PC-3 (cell line): ENCODE measurements at regions not wholly inside any gene's neighbourhood (a gene's known extent, or its start where the extent isn't known, plus 50 kb on each side); places are given as distances from the start of the nearest gene placed in this dataset.
A peak's percentile ranks its signal among the peaks of the same experiment; 100 is the strongest.

ENCODE experiments used
- ATAC-seq: fragments of 200-7000 bp; cut with Tn5 transposase; 2 replicates; pipeline ENCODE4 v1.9.1; 2020; ENCODE audit warnings: mild to moderate bottlenecking, moderate library complexity
- BruUV-seq: library from RNA; stranded (reverse); fragments of 400-500 nt; replicated peaks from 2 replicates; lab custom pipeline; 2021; lab: Mats Ljungman, UMichigan
- CTCF ChIA-PET: fragments of 300-600 bp; sonication (Branson Sonifier 250); formaldehyde crosslinking; loops from one replicate; lab custom pipeline; 2022; ENCODE audit warnings: antibody characterized with exemption; lab: Charles Lee
- POLR2A ChIA-PET: fragments of 300-600 bp; sonication (Branson Sonifier 250); formaldehyde crosslinking; loops from one replicate; lab custom pipeline; 2022; ENCODE audit warnings: antibody characterized with exemption; ENCODE audit not compliant: unreplicated experiment; lab: Charles Lee
- DNase-seq: peaks from one replicate; pipeline ENCODE4 v3.0.0-alpha.2; 2015
- H2AFZ ChIP-seq: fragments of 300-600 bp; sonication (generic); 2 replicates; pipeline ENCODE4 v1.6.0; 2016; ENCODE audit warnings: antibody characterized with exemption, low read length
- H3F3A ChIP-seq: fragments of 300-600 bp; sonication (generic); one replicate; pipeline ENCODE4 v1.6.0; 2017; ENCODE audit warnings: antibody characterized with exemption, low read length, control low read depth, mild to moderate bottlenecking; ENCODE audit not compliant: unreplicated experiment
- H3K27ac ChIP-seq: fragments of 300-600 bp; sonication (generic); 2 replicates; pipeline ENCODE4 v1.5.1; 2016; ENCODE audit warnings: mild to moderate bottlenecking, low read length
- H3K27me3 ChIP-seq: fragments of 300-600 bp; sonication (generic); 2 replicates; pipeline ENCODE4 v1.6.1; 2016; ENCODE audit warnings: low read length, mixed read lengths
- H3K36me3 ChIP-seq: fragments of 300-600 bp; sonication (generic); 2 replicates; pipeline ENCODE4 v1.6.1; 2016; ENCODE audit warnings: low read depth, mixed run types, low read length, mixed read lengths
- H3K4me1 ChIP-seq: fragments of 300-600 bp; sonication (generic); 2 replicates; pipeline ENCODE4 v1.5.1; 2016; ENCODE audit warnings: low read length; ENCODE audit not compliant: insufficient read depth
- H3K4me2 ChIP-seq: fragments of 300-600 bp; sonication (generic); 2 replicates; pipeline ENCODE4 v1.6.0; 2016; ENCODE audit warnings: low read length
- H3K4me3 ChIP-seq: fragments of 300-600 bp; sonication (generic); 2 replicates; pipeline ENCODE4 v1.5.1; 2016; ENCODE audit warnings: mild to moderate bottlenecking, low read length, mixed read lengths
- H3K79me2 ChIP-seq: fragments of 300-600 bp; sonication (generic); 2 replicates; pipeline ENCODE4 v1.6.1; 2017; ENCODE audit warnings: low read length, mixed read lengths
- H3K9ac ChIP-seq: fragments of 300-600 bp; sonication (generic); 2 replicates; pipeline ENCODE4 v1.6.0; 2016; ENCODE audit warnings: mild to moderate bottlenecking, low read length
- H3K9me2 ChIP-seq: fragments of 300-600 bp; sonication (generic); replicated peaks from 2 replicates; pipeline ENCODE4 v1.6.1; 2016; ENCODE audit warnings: mixed run types, low read length, mixed read lengths
- H3K9me3 ChIP-seq: fragments of 300-600 bp; sonication (generic); 2 replicates; pipeline ENCODE4 v1.6.1; 2016; ENCODE audit warnings: low read length, mixed read lengths
- H4K20me1 ChIP-seq: fragments of 300-600 bp; sonication (generic); 2 replicates; pipeline ENCODE4 v1.6.1; 2016; ENCODE audit warnings: low read length, mixed read lengths
- EZH2 ChIP-seq: fragments of 300-600 bp; sonication (generic); IDR thresholded peaks from one replicate; pipeline ENCODE4 v1.6.1; 2017; ENCODE audit warnings: antibody characterized with exemption, mild to moderate bottlenecking, low read length; ENCODE audit not compliant: unreplicated experiment
- EZH2phosphoT487 ChIP-seq: fragments of 300-600 bp; sonication (generic); IDR thresholded peaks from 2 replicates; pipeline ENCODE4 v1.6.1; 2018; ENCODE audit warnings: mild to moderate bottlenecking, antibody characterized with exemption, low read length, borderline replicate concordance
- intact Hi-C: fragments of 100-400 bp; cut with micrococcal nuclease; formaldehyde crosslinking; loops from 2 replicates; pipeline ENCODE4 v1.9.0; 2023
- TF ChIP-seq, protein P1 (sequence below): fragments of 300-600 bp; sonication (generic); conservative IDR thresholded peaks from 2 replicates; pipeline ENCODE4 v1.5.1; 2017; ENCODE audit warnings: antibody characterized with exemption, low read depth, mild to moderate bottlenecking, low read length

DNA sequence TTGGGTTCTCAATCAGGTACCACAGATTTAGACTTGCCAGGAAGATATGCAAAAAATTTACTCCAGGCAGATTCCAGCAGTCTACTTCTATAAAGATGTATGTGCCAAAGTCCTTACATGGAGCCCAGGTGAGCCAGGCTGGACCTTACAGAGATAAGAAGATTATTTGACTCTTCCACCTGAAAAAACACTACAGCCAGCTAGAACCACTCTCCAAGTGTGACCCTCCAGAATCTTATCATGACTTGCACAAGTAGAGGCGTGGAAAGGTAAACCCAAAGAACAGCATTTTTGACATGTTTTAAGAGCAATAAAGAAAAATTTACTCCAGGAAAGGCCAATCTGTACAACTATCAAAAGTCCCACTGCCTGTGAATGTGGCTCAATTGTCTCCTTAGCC, 146.8 kb upstream of the DPT start:
- no TSS peak for BruUV-seq
- CTCF ChIA-PET, result no interaction called here
- DNase-seq, result no peak

DNA sequence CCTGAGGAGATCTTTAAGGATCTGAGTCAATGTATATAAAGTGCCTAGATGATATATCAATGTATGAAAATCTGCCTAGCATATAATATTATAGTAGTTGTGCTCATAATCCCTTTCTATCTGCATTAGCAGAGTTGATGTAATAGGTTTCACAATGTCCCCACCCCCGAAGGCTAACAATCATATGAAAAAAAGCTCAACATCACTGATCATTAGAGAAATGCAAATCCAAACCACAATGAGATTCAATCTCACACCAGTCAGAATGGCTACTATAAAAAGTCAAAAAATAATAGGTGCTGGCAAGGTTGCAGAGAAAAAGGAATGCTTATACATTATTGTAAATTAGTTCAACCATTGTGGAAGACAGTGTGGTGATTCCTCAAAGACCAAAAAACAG, 147.8 kb upstream of the DPT start:
- H3K27me3 ChIP-seq, result no peaks in the 10 kb centered on the region
- H4K20me1 ChIP-seq, result no peaks in the 10 kb centered on the region
- H3K9me2 ChIP-seq, result no peaks in the 10 kb centered on the region
- H3K36me3 ChIP-seq, result no peaks in the 10 kb centered on the region
- DNase-seq (no peak), ATAC-seq (no peak)
- no peak overlapping the region for H3K9ac ChIP-seq
- H3K79me2 ChIP-seq, result no peaks in the 10 kb centered on the region
- no peak overlapping the region for H3K27ac ChIP-seq
- CTCF ChIA-PET, result no interaction called here
- no peak overlapping the region for H3K4me3 ChIP-seq
- TF ChIP-seq EZH2 (no peak), EZH2phosphoT487 (no peak)
- TF ChIP-seq, protein P1, sequence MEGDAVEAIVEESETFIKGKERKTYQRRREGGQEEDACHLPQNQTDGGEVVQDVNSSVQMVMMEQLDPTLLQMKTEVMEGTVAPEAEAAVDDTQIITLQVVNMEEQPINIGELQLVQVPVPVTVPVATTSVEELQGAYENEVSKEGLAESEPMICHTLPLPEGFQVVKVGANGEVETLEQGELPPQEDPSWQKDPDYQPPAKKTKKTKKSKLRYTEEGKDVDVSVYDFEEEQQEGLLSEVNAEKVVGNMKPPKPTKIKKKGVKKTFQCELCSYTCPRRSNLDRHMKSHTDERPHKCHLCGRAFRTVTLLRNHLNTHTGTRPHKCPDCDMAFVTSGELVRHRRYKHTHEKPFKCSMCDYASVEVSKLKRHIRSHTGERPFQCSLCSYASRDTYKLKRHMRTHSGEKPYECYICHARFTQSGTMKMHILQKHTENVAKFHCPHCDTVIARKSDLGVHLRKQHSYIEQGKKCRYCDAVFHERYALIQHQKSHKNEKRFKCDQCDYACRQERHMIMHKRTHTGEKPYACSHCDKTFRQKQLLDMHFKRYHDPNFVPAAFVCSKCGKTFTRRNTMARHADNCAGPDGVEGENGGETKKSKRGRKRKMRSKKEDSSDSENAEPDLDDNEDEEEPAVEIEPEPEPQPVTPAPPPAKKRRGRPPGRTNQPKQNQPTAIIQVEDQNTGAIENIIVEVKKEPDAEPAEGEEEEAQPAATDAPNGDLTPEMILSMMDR, result no peak
- no peaks in the 10 kb centered on the region for H3F3A ChIP-seq
- intact Hi-C loops, result no loop called here
- no TSS peak for BruUV-seq
- no peak overlapping the region for H2AFZ ChIP-seq
- H3K4me1 ChIP-seq, result no peaks in the 10 kb centered on the region
- POLR2A ChIA-PET, result no interaction called here
- H3K9me3 ChIP-seq, result no peaks in the 10 kb centered on the region
- no peak overlapping the region for H3K4me2 ChIP-seq

More for the DNA sequence above, 146.8 kb upstream of the DPT start:
- Histone ChIP-seq H3F3A (no peaks in the 10 kb centered on the region), H3K9ac (no peak overlapping the region), H3K4me3 (no peak overlapping the region), H3K79me2 (no peaks in the 10 kb centered on the region), H3K9me2 (no peaks in the 10 kb centered on the region), H3K27me3 (no peaks in the 10 kb centered on the region), H3K9me3 (no peaks in the 10 kb centered on the region), H3K27ac (no peak overlapping the region), H4K20me1 (no peaks in the 10 kb centered on the region), H2AFZ (no peak overlapping the region), H3K36me3 (no peaks in the 10 kb centered on the region), H3K4me2 (no peak overlapping the region), H3K4me1 (no peaks in the 10 kb centered on the region)
- intact Hi-C loops, result no loop called here
- TF ChIP-seq EZH2, result no peak
- TF ChIP-seq, protein P1, result no peak
- ATAC-seq, result no peak
- POLR2A ChIA-PET, result no interaction called here

GRCh38 chr1:168879896-168880734, 151.1 kb upstream of the DPT start:
- Histone ChIP-seq H3K4me1 (no peaks in the 10 kb centered on the region), H2AFZ (peak overlapping the region; percentile 21), H3K4me2 (no peak overlapping the region), H3K9me2 (no peaks in the 10 kb centered on the region), H3K4me3 (no peak overlapping the region), H3K27me3 (no peaks in the 10 kb centered on the region), H3K9me3 (no peaks in the 10 kb centered on the region), H3F3A (no peaks in the 10 kb centered on the region), H3K36me3 (no peaks in the 10 kb centered on the region), H3K27ac (no peak overlapping the region), H3K79me2 (no peaks in the 10 kb centered on the region), H4K20me1 (no peaks in the 10 kb centered on the region), H3K9ac (no peak overlapping the region)
- ChIA-PET POLR2A (no interaction called here), CTCF (interaction anchor here (0.6 kb wide), 1 partner anchor 40 kb away, joined by 3 read pairs; no protein-coding TSS in a partner anchor)
- TF ChIP-seq, protein P1, result no peak
- TF ChIP-seq EZH2phosphoT487 (no peak), EZH2 (no peak)
- peak; percentile 7 for DNase-seq
- no TSS peak for BruUV-seq
- intact Hi-C loops, result no loop called here
- ATAC-seq, result peak; percentile 11; the same call in 1 of the 2 replicates
